ENCODE measurements at regions not wholly inside any gene's neighbourhood (a gene's known extent, or its start where the extent isn't known, plus 50 kb on each side); places are given as distances from the start of the nearest gene placed in this dataset.

DNA sequence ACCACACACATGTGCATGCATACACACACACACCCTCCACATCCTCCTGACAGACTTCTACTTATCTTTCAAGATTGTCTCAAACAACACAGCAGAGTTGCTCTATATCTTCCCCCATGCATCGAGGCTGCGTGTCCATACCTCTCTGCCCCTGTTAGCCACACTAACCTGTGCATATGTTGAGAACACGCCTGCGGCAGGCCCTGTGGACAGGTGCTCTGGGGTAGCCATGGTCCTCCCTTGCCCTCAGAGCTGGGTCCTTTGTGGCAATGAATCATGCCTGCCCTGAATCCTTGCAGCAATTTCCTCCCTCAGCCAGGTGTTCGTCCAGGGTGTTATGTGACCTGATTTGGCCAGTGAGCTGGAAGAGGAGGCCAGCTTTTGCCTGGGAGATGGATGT is 213.3 kb downstream of the KATNAL1 start:
- FAIRE-seq (no peak), DNase-seq (ENCODE audit: low read depth, low spot score) (no peak)
- Histone ChIP-seq H3K27ac (ENCODE audit: insufficient read depth, low read depth, low read length) (no peak overlapping the region), H3K27me3 (ENCODE audit: control insufficient read depth in 2 of 2, insufficient read depth in 2 of 2, low read length in 2 of 2) (no peaks in the 10 kb centered on the region), H3K4me2 (ENCODE audit: insufficient read depth, low read length) (no peak overlapping the region), H3K36me3 (ENCODE audit: control insufficient read depth in 2 of 2, extremely low read depth in 1 of 2, insufficient read depth in 2 of 2, low read length in 2 of 2) (no peaks in the 10 kb centered on the region), H3K9me1 (replicated peaks; ENCODE audit: control insufficient read depth, extremely low read depth, insufficient read depth, low read length) (no peaks in the 10 kb centered on the region), H3K9ac (replicated peaks; ENCODE audit: extremely low read depth, insufficient read depth, low read length) (no peak overlapping the region), H4K20me1 (replicated peaks; ENCODE audit: control insufficient read depth, extremely low read depth, insufficient read depth, low read length) (no peaks in the 10 kb centered on the region), H2AFZ (ENCODE audit: low read depth, low read length) (no peak overlapping the region), H3K4me1 (ENCODE audit: control insufficient read depth, extremely low read depth, insufficient read depth, low read length) (no peaks in the 10 kb centered on the region), H3K4me3 (replicated peaks in 1 of 3; ENCODE audit: insufficient read depth in 1 of 3, low read depth in 1 of 3, low read length in 3 of 3) (no peak overlapping the region), H3K79me2 (ENCODE audit: control insufficient read depth, insufficient read depth, low read length) (no peaks in the 10 kb centered on the region), H3K9me3 (replicated peaks; ENCODE audit: control insufficient read depth, insufficient read depth, low read length) (no peaks in the 10 kb centered on the region)
- intact Hi-C loops (cut with micrococcal nuclease) = no loop called here
- BruUV-seq (replicated peaks) = no TSS peak
- TF ChIP-seq POLR2A (IDR thresholded peaks at IDR 0.05; ENCODE audit: low read depth, low read length) = no peak
- TF ChIP-seq MAX (IDR thresholded peaks at IDR 0.05; ENCODE audit: insufficient read depth, insufficient read length) = no peak
- TF ChIP-seq JUN (IDR thresholded peaks at IDR 0.05; ENCODE audit: borderline replicate concordance, insufficient read depth, insufficient read length, low read depth) = no peak
- TF ChIP-seq, protein P1, sequence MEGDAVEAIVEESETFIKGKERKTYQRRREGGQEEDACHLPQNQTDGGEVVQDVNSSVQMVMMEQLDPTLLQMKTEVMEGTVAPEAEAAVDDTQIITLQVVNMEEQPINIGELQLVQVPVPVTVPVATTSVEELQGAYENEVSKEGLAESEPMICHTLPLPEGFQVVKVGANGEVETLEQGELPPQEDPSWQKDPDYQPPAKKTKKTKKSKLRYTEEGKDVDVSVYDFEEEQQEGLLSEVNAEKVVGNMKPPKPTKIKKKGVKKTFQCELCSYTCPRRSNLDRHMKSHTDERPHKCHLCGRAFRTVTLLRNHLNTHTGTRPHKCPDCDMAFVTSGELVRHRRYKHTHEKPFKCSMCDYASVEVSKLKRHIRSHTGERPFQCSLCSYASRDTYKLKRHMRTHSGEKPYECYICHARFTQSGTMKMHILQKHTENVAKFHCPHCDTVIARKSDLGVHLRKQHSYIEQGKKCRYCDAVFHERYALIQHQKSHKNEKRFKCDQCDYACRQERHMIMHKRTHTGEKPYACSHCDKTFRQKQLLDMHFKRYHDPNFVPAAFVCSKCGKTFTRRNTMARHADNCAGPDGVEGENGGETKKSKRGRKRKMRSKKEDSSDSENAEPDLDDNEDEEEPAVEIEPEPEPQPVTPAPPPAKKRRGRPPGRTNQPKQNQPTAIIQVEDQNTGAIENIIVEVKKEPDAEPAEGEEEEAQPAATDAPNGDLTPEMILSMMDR (IDR thresholded peaks at IDR 0.05; ENCODE audit: extremely low read depth in 1 of 2, insufficient read depth in 1 of 2, low read depth in 1 of 2, low read length in 2 of 2) = no peak
- TF ChIP-seq GATA2 (IDR thresholded peaks at IDR 0.05; ENCODE audit: insufficient read depth, insufficient read length, low read depth, low read length) = no peak
- no peak for TF ChIP-seq MYC (IDR thresholded peaks at IDR 0.05; ENCODE audit: low read depth, low read length)
- no peak for TF ChIP-seq EZH2 (IDR thresholded peaks at IDR 0.05; ENCODE audit: borderline replicate concordance, low read depth, low read length, severe bottlenecking)
- no peak for TF ChIP-seq FOS (IDR thresholded peaks at IDR 0.05; ENCODE audit: borderline replicate concordance, insufficient read depth, low read length)
- TF ChIP-seq POLR2AphosphoS5 (IDR thresholded peaks at IDR 0.05; ENCODE audit: insufficient read depth, low read depth, low read length) = no peak
- CTCF ChIA-PET = no interaction called here
- POLR2A ChIA-PET = no interaction called here
- dilution Hi-C loops (cut with MboI; ENCODE audit: extremely low pct_ligation_motif_present, low sequenced_read_pairs) = no loop called here
